GM13976 (cell line): ENCODE measurements at regions not wholly inside any gene's neighbourhood (a gene's known extent, or its start where the extent isn't known, plus 50 kb on each side); places are given as distances from the start of the nearest gene placed in this dataset.

ENCODE experiments used
- DNase-seq: peaks from one replicate; pipeline ENCODE4 v3.0.0; 2012; ENCODE audit warnings: low spot score
- in situ Hi-C: fragments of 300-500 bp; cut with MboI; formaldehyde crosslinking; loops from one replicate; pipeline ENCODE4 v1.12.0; 2022; ENCODE audit warnings: low sequenced_read_pairs, mixed read lengths, inconsistent platforms; ENCODE audit not compliant: unreplicated experiment
- TF ChIP-seq, protein P1 (sequence below): IDR thresholded peaks from 2 replicates; pipeline ENCODE4 v1.5.1; 2012; ENCODE audit warnings: borderline replicate concordance, mild to moderate bottlenecking; ENCODE audit not compliant: insufficient read depth; ENCODE audit errors: extremely low read depth, missing control alignments, control extremely low read depth

DNA sequence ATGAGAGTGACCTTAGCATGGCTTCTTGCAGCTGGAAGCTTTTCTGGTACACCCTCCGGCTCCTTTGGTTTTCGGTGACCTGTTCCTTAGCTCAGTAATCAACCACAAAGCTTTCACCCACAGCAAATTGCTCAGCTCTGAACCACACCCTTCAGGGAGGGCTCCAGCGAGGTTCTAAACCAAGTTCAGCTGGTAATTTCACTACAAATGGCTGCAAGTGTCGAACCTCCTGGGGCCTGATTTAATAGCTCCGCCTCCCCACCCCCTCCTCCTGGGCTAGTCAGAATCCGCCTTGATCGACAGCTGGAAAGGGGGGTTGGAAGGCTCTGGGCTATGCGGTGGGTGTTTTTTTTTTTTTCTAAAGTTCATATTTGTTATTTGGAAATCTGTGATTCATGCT is 150.9 kb upstream of the MCTP2 start:
- TF ChIP-seq, protein P1, sequence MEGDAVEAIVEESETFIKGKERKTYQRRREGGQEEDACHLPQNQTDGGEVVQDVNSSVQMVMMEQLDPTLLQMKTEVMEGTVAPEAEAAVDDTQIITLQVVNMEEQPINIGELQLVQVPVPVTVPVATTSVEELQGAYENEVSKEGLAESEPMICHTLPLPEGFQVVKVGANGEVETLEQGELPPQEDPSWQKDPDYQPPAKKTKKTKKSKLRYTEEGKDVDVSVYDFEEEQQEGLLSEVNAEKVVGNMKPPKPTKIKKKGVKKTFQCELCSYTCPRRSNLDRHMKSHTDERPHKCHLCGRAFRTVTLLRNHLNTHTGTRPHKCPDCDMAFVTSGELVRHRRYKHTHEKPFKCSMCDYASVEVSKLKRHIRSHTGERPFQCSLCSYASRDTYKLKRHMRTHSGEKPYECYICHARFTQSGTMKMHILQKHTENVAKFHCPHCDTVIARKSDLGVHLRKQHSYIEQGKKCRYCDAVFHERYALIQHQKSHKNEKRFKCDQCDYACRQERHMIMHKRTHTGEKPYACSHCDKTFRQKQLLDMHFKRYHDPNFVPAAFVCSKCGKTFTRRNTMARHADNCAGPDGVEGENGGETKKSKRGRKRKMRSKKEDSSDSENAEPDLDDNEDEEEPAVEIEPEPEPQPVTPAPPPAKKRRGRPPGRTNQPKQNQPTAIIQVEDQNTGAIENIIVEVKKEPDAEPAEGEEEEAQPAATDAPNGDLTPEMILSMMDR, result no peak
- no peak for DNase-seq
- in situ Hi-C loops, result no loop called here

DNA sequence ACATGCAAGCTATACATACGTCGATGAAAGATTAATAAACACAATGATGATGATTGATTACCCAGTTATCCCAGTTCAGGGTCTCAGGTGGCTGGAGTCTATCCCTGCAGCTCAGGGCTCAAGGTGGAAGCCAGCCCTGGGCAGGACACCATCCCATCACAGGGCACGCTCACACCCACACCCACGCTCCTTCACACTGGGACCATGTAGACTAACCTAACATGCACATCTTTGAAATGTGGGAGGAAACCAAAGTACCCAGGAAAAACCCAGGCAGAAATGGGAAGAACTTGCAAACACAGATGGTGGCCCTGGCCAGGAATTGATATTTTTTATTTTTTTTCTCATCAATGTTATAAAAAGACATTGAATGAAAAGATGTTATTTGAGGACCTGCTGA is 151.4 kb upstream of the MCTP2 start:
- TF ChIP-seq, protein P1, result no peak
- in situ Hi-C loops, result no loop called here

DNA sequence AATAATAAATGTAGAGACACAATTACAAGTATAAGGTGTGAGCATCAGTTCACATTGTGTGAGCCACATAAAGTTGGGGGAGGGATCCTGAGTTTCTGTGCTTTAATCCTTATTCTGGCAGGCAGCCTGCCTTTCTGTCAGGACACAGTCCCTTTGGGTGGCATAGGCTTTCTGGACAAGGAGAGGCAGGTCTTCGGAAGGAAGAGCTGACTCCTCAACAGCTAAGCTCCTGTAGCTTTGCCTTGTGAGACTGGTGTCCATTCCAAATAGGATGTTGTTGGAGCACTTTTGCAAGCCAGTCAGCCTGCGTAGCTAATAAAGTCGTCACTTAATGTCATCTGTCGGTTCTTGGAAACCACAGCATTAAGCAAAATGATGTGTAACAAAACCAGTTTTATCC is 151.9 kb upstream of the MCTP2 start:
- TF ChIP-seq, protein P1, result no peak
- DNase-seq, result no peak
- in situ Hi-C loops, result no loop called here

More for the DNA sequence above, 151.4 kb upstream of the MCTP2 start:
- DNase-seq, result no peak

DNA sequence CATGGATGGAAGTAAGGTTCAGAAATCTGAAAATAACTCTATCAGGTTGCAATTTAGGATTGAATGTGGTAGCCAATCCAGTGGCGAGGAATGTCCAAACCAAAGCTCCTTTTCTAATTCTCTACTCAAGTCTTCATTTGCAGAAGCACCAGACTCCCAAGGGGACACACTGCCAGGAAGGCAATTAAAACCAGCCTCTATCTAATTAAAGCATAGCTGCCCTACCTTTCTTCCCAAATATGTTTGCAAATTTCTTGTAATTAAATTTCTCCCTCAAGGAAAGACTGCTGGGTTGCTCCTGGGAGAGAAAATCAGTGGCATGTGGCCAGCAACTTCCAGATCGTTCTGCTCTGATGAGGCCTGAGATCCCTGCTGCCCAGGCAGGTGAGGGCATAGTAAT is 153.4 kb upstream of the MCTP2 start:
- no peak for DNase-seq
- in situ Hi-C loops, result no loop called here
- TF ChIP-seq, protein P1, result no peak

DNA sequence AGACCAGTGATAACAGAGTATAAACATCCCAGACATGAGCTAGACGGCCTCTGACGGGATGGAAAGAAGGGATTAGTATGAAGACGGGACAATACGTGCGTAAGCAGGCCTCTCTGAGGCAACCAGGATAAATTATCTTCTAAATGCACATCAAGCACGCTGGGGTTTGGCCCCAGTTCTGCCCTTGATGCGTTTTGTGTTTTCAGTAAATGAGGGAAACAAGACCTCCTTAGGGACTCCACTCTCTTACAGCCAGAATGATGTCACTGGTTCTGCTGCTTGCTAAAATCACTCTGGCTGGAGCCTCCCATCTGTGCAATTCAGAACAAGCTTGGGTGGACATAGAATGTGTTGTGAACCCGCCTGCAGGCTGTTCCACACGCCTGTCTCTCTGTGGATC is 156.0 kb upstream of the MCTP2 start:
- no peak for DNase-seq
- TF ChIP-seq, protein P1, result no peak
- in situ Hi-C loops, result no loop called here

DNA sequence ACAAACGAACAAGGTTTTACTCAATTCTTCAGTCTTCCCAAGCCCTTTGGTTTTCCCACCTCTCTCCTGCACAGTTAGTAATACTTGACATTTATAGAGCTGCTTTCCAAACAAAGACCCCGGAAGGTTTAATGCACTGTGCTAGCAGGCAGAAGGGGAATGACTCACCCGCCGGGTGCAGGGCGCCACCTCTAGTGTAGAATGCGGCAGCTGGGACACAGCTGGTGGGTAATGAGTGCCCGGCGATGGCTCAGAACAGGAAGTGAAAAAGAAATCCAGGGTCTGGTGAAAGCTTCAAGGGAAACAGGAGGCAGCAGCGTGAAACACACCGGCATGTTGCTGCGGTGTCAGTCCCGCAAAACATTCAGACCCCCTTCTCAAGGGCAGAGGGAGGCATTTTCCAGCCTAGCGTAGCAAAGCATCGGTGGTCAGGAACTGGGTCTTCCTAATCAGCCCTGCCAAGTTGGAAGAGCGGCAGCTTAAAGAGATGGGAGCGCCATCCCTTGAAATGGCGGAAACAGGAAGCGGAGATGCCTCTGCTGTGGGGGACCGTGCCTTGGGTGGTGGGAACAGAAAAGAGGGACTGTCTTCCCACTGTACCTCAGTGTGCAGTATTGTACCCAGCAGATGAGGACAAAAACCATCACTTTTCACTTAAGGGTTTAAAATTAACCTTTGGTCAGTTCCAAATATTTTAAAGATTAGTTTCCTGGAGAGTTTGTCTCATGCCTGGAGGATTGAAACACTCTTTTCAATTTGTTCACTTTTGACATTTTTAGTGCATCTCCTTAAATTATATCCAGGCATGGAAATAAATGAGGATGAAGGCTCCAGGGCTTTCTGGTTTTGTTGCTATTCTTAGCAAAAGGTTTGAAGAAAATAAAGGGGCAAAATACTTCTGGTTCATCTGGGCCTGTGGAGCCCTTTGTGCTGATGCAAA is 160.7 kb upstream of the MCTP2 start:
- in situ Hi-C loops, result no loop called here
- TF ChIP-seq, protein P1, result no peak
- DNase-seq, result no peak

DNA sequence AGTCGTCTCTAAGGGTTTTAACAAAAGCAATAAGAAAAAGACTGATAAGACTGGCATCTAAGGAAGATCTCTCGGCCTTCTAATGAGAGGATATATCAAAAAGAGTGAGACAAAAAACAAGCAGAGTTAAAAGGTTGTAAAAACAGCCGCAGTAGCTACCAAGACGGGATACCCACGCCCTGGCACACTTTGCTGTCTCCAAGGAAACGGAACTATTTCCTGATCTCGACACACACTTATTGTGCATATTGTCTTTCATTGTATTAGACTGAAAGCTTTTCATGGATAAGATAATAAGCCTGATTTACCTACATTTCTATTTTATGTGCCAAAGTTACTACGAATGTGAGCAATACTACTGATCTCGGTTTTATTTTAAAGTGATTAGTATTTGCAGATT is 161.5 kb upstream of the MCTP2 start:
- TF ChIP-seq, protein P1, result no peak
- in situ Hi-C loops, result no loop called here
- DNase-seq, result no peak
